AG08396 (cell line): ENCODE measurements at regions not wholly inside any gene's neighbourhood (a gene's known extent, or its start where the extent isn't known, plus 50 kb on each side); places are given as distances from the start of the nearest gene placed in this dataset.
"Not testable (repeated sequence)": the region's sequence is repeated elsewhere in the genome, so short reads cannot be mapped to it uniquely, and the experiment has no call there.

ENCODE experiments used
- DNase-seq: peaks from one replicate; pipeline ENCODE4 v3.0.0; 2012; ENCODE audit warnings: low spot score, mixed read lengths

DNA sequence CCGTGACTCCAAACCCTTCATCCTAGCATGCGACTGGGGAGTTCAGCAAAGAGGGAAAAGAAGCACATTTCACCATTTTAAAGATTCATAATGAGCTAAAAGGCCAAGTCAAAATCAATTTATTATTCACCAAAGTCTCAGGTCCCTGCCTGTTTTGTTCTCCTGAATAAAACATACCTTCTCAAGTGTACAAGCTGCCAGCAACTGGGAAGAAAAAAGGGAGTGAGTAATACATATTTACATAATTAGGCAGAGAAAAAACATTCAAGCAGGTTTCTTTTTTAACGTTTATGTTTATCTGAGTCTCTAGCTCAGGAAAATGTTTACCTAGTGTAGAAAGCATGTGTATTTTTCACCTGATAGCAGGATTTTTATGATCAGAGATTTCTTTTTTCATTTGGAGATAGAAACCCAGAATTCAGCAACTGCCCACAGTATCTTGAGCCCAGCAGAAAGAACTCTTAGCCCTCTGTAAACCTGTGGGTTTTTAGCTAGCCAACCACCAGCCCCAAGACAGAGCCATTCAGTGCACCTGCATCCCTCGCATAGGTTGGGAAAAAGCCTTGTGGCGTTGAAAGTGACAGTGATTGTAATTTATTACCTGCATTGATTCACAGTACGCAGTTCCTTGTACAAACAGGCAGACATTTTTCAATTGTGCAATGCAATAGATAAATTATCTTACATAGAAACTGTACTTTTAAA lies 117.9 kb upstream of the GRIA1 start:
- DNase-seq: no peak

- DNase-seq: no peak
Observed at GRCh38 chr5:153373130-153373498, 117.4 kb upstream of the GRIA1 start.

- not testable (repeated sequence) for DNase-seq
Observed at GRCh38 chr5:153381630-153382029, 108.8 kb upstream of the GRIA1 start.

DNA sequence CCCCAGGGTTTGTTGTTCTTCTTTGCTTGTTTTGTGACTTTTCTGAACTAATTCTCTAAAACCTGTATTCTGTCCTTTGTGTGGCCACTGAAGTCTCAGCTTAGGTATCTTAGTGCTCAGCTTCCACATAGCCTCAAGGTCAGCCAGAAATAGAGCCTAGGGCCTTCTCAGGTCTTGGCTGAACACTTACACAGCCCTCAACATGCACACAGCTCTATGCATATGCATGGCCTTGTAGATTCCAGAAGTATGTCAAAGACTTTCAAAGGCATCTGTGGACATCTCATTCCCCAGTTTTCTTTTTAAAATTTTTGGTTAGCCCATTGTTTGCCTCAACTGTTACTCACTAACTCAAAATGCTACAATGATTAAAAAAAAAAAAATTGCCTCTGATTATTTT lies 99.9 kb upstream of the GRIA1 start:
- no peak for DNase-seq

- DNase-seq: no peak
Observed at GRCh38 chr5:153399595-153399994, 90.9 kb upstream of the GRIA1 start.

GRCh38 chr5:153400931-153401330 lies 89.5 kb upstream of the GRIA1 start:
- peak; percentile 3 for DNase-seq

DNA sequence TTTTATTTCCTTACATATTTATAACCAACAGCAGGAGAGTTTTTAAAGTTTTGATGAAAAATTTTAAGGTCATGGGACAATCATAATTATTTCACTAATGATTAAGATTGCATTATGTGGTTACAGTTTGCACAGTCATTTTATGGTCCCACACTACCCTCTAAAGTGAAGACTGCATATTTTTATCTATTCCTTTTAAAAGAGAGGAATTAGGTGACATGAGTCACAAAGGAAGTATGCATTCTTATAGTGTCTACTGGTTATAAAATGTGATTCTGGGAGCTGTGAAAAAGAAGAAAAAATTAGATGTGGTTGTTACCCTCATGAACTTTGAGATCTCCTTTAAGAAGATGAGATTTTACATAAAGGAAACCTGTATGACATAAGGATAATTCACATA lies 87.9 kb upstream of the GRIA1 start:
- no peak for DNase-seq

DNA sequence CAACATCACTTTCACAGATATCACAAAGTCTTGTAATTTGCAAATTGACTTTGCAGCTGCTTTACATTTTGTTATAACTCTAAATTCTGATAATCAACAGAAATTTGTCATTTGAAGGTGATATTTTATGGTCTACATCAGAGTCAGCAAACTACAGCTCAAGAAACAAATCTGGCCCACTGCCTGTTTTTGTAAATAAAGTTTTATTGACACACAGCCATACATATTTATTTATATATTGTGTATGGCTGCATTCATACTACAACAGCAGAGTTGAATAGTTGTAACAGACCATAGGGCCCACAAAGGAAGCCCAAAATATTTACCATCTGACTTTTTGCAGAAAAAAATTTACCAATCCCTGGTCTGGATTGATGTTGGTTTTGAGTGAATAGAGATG lies 87.0 kb upstream of the GRIA1 start:
- DNase-seq: no peak

- no peak for DNase-seq
Observed at GRCh38 chr5:153404747-153405146, 85.7 kb upstream of the GRIA1 start.

- DNase-seq: no peak
Observed at GRCh38 chr5:153421676-153422075, 68.8 kb upstream of the GRIA1 start.

DNA sequence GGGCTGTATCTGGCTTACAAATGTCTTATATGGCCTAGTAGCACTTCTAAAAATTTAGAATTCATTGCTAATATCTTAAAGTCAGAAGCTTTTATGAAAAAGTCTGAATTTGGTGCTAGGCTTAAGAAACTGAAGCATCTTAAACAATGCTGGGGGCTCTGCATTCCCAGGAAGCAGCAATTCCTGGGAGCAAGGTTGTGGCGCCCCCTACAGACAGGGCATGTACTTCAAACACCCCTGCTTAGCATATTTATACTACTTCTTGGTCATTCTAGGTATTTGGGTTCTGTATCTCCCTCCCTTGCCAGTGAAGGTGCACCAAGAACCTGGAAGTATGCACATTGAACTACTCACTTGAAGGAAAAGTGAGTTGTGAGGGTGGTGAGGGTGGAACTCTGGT lies 64.6 kb upstream of the GRIA1 start:
- no peak for DNase-seq

GRCh38 chr5:153429761-153430380 lies 60.6 kb upstream of the GRIA1 start:
- DNase-seq: no peak

DNA sequence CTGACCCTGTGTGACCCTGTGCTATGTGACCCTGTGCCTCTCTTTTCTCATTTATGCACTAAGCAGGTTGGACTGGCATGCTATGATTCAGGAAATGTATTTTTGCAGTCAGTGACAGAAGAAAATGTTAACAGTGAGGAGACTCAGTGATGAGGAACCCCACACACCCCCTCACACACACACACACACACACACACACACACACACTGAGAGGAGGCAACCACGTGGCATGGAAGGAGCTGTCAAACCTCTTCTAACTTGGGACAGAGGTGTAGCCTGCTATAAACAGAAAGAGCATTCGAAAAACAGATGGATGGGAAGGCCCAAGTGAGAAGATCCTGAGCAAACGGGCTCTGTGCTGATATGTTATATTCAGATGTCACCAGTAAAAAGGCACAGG lies 57.9 kb upstream of the GRIA1 start:
- no peak for DNase-seq

DNA sequence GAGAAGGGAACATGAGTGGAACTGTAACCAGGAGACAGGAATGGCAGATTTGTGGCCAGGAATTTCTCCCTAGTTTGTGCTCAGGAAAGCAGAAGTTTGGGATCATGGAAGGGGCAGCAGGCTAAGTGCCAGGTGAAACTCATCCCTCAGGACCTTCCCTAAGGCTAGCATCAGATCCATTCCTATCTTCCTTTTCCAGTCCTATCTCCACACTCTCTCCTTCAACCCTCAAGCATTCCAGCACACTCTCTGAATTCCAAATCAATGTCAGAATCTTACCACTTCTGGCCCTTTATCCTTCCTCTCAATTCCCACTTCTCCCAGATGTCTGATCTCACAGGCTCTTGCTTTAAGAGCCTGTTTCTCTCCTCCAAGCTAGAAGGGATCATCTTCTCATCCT lies 53.2 kb upstream of the GRIA1 start:
- no peak for DNase-seq

- DNase-seq: no peak
Observed at GRCh38 chr5:153439130-153439529, 51.3 kb upstream of the GRIA1 start.
